ENCODE measurements at regions not wholly inside any gene's neighbourhood (a gene's known extent, or its start where the extent isn't known, plus 50 kb on each side); places are given as distances from the start of the nearest gene placed in this dataset.
A peak's percentile ranks its signal among the peaks of the same experiment; 100 is the strongest.

GRCh38 chr9:20111173-20111843 lies 322.5 kb upstream of the SLC24A2 start:
- DNase-seq: no peak

- DNase-seq: no peak
Measured at GRCh38 chr9:20095430-20096092, 306.7 kb upstream of the SLC24A2 start.

- no peak for DNase-seq
Measured at GRCh38 chr9:20092561-20092960, 303.7 kb upstream of the SLC24A2 start.

- DNase-seq: no peak
Measured at GRCh38 chr9:20087481-20087880, 298.6 kb upstream of the SLC24A2 start.

GRCh38 chr9:20085842-20086241 lies 297.0 kb upstream of the SLC24A2 start:
- no peak for DNase-seq

- DNase-seq: no peak
Measured at GRCh38 chr9:20084125-20084524, 295.3 kb upstream of the SLC24A2 start.

GRCh38 chr9:20083390-20083789 lies 294.6 kb upstream of the SLC24A2 start:
- DNase-seq: no peak

GRCh38 chr9:20082831-20083230 lies 294.0 kb upstream of the SLC24A2 start:
- no peak for DNase-seq

- no peak for DNase-seq
Measured at GRCh38 chr9:20082406-20082805, 293.6 kb upstream of the SLC24A2 start.

GRCh38 chr9:20078246-20078645 lies 289.4 kb upstream of the SLC24A2 start:
- no peak for DNase-seq

- no peak for DNase-seq
Measured at GRCh38 chr9:20074291-20074690, 285.5 kb upstream of the SLC24A2 start.

- no peak for DNase-seq
Measured at GRCh38 chr9:20070336-20070735, 281.5 kb upstream of the SLC24A2 start.

- DNase-seq: no peak
Measured at GRCh38 chr9:20065796-20066700, 277.2 kb upstream of the SLC24A2 start.

- no peak for DNase-seq
Measured at GRCh38 chr9:20065046-20065445, 276.2 kb upstream of the SLC24A2 start.

- DNase-seq: no peak
Measured at GRCh38 chr9:20054734-20055133, 265.9 kb upstream of the SLC24A2 start.

- DNase-seq: no peak
Measured at GRCh38 chr9:20048985-20049384, 260.1 kb upstream of the SLC24A2 start.

- no peak for DNase-seq
Measured at GRCh38 chr9:20048437-20048836, 259.6 kb upstream of the SLC24A2 start.

GRCh38 chr9:20044686-20045085 lies 255.8 kb upstream of the SLC24A2 start:
- no peak for DNase-seq

GRCh38 chr9:20043461-20043860 lies 254.6 kb upstream of the SLC24A2 start:
- DNase-seq: no peak

- peak; percentile 27 for DNase-seq
Measured at GRCh38 chr9:20043035-20043434, 254.2 kb upstream of the SLC24A2 start.

GRCh38 chr9:20042128-20042711 lies 253.4 kb upstream of the SLC24A2 start:
- peak; percentile 4 for DNase-seq

GRCh38 chr9:20041697-20042081 lies 252.9 kb upstream of the SLC24A2 start:
- peak; percentile 13 for DNase-seq

- no peak for DNase-seq
Measured at GRCh38 chr9:20040991-20041696, 252.3 kb upstream of the SLC24A2 start.
